GM18505 (cell line): ENCODE measurements at regions not wholly inside any gene's neighbourhood (a gene's known extent, or its start where the extent isn't known, plus 50 kb on each side); places are given as distances from the start of the nearest gene placed in this dataset.

Source experiments
- ATAC-seq: cut with Tn5 transposase; IDR thresholded peaks from one replicate; pipeline ENCODE4 v1.9.1; 2021; ENCODE audit not compliant: unreplicated experiment
- POLR2A ChIP-seq: IDR thresholded peaks from 4 replicates; pipeline ENCODE4 v1.6.1; 2011; ENCODE audit warnings: borderline replicate concordance; ENCODE audit not compliant: insufficient read depth, insufficient read length; ENCODE audit errors: extremely low read depth

DNA sequence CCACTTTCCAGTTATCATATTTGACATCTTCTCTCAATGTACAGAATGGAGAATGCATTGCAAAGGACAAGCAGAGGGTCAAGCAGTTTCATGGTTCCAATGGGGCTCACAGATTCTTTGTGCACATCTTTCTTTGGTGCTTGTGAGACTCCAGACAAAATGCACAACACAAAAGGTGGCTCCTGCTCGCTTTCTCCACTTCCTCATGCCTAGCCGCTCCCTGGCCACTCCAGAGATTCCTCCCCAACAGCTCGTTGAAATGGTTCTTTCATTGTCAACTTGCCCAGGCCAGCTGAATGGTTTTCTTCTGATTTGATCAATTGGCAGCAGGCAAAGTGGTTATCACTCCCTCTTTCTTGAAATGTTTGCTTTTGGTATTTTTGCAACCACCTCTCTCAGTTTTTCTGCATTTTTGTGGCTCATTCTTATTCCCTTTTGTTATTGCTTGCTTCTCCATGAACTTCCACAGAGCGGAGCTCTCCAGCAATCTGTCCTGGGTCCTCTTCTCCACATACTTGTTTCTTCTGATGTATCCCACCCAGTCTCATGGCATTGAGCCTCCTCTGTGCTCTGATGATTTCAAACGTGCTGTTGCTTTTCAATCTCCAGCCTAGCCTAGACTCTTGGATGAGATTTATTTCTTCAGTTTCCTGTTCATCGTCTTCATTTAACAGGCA is 507.8 kb upstream of the MKI67 start:
- ATAC-seq, result no peak
- no peak for TF ChIP-seq POLR2A

- no peak for ATAC-seq
- TF ChIP-seq POLR2A, result no peak
Measured at GRCh38 chr10:128642023-128642422, 515.8 kb upstream of the MKI67 start.

DNA sequence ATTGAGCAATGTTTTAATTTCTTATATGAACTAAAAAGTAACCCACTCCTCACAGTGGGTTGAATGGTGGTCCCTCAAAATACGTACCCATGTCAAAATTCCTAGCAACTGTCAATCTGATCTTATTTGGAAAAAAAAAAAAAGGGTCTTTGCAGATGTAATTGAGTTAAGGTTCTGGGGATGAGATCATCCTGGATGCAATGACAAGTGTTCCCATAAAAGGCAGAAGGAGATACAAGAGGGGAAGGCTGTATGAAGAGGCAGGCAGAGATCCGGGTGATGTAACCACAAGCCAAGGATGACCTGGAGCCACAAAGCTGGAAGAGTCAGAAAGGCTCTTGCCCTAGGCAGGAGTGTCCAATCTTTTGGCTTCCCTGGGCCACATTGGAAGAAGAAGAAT is 516.3 kb upstream of the MKI67 start:
- no peak for TF ChIP-seq POLR2A
- no peak for ATAC-seq

DNA sequence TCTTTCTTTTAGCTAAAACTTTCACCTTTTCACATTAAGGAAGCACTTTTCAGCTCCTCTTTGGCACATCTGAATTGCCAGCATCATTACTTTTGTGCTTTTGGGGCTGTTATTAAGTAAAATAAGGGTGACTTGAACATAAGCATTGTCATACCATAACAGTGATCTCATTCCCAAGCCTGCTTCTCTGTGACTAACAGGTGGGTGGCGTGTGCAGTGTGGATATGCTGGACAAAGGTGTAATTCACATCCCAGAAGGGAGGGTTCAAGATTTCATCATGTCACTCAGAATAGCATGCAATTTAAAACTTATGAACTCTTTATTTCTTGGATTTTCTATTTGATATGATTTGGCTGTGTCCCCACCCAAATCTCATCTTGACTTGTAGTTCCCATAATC is 517.4 kb upstream of the MKI67 start:
- ATAC-seq, result no peak
- no peak for TF ChIP-seq POLR2A

DNA sequence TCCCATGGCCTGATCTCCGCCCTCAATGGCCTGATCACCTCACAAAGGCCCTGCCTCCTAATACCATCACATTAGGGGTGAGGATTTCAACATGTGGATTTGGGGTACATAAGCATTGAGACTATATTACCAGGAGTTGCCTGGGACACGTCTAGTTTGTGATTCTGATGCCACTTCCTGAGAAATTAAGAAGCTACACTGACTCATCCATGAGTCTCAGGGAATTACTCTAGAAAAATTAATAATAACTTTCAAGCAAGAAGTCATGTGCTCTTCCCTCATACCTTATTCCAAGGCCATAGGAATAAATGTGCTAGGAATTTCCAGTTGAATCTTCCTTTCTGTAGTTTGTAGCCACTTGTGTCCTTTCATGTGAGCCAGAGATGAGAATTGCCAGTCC is 519.3 kb upstream of the MKI67 start:
- TF ChIP-seq POLR2A, result no peak
- no peak for ATAC-seq

DNA sequence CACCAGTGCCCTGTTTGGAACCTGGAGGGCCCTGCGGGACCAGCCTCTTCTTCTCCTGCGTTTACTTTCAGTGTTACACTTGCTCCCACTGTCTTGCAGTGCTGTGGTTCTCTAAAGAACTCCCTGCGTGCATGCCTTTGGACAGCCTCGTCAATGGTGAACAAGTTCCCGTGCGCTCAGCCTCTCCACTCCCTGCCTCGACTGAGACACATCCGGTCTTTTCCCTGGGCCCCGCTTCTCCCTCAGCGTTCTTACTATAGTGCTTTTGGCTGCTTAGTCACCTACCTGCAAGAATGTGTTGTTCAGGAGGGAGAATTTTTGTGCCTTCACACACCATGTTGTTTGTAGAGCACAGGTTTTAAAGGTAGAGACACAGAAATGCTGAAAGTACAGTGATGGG is 520.7 kb upstream of the MKI67 start:
- ATAC-seq, result no peak
- TF ChIP-seq POLR2A, result no peak

GRCh38 chr10:128657548-128657947 is 531.3 kb upstream of the MKI67 start:
- no peak for TF ChIP-seq POLR2A
- no peak for ATAC-seq

- TF ChIP-seq POLR2A, result no peak
- ATAC-seq, result no peak
Measured at GRCh38 chr10:128660726-128661125, 534.5 kb upstream of the MKI67 start.

- no peak for ATAC-seq
- no peak for TF ChIP-seq POLR2A
Measured at GRCh38 chr10:128661404-128662197, 535.4 kb upstream of the MKI67 start.

GRCh38 chr10:128662520-128662919 is 536.3 kb upstream of the MKI67 start:
- ATAC-seq, result no peak
- no peak for TF ChIP-seq POLR2A

DNA sequence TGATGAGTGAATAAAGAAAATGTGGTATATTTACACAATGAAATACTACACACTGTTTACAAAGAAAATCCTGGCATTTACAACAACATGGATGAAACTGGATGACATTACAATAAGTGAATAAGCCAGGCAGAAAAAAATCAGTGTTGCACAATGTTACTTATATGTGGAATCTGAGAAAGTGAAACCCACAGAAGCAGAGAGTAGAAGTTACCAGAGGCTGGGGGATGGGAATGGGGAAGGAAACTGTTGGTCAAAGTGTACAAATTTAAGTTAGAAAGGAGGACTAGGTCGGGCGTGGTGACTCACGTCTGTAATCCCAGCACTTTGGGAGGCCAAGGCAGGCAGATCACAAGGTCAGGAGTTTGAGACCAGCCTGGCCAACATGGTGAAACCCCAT is 538.5 kb upstream of the MKI67 start:
- ATAC-seq, result no peak
- no peak for TF ChIP-seq POLR2A

DNA sequence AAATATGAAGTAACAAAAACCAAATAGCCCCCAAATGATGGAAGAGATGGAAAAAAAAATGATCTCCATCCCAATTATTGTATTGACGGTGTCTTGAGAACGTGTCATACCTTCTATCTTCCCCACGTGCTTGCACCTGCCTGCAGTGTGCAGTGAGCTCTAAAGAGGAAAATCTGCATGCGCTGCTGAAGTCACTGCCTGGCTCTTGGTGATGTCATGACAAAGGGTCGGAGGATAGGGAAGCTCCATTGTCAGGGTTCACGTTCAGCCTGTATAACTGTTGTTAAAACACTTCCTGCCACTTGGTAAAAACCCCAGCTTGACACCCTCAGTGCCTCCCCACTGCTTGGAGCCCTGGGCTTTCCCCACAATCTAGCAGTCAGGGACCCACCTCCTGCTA is 549.2 kb upstream of the MKI67 start:
- ATAC-seq, result no peak
- TF ChIP-seq POLR2A, result no peak

DNA sequence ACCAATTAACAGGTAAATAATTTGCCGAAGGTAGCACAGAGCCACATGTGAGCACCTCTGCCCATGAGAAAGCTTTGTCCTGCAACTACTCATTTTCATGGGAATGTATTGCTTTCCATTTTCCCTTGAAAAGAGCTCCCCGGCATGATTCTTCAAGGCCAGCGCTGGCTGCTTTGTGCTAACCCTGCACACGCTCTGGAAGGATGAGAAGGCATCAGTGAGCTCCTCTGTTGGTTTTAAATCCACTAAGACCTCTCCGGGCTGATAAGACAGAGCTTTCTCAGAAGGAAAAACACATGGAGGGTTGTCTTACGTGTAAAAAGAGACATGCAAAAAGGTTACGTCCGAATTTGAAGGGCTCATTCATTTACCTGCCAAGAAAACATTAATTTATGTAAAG is 553.9 kb upstream of the MKI67 start:
- ATAC-seq, result no peak
- TF ChIP-seq POLR2A, result no peak

GRCh38 chr10:128684215-128684614 is 558.0 kb upstream of the MKI67 start:
- no peak for ATAC-seq
- no peak for TF ChIP-seq POLR2A
